HFFc6 (cell line): ENCODE measurements at regions not wholly inside any gene's neighbourhood (a gene's known extent, or its start where the extent isn't known, plus 50 kb on each side); places are given as distances from the start of the nearest gene placed in this dataset.

Source experiments
- DNase-seq: peaks from one replicate; pipeline ENCODE4 v3.0.0-alpha.2; 2018
- H3K27ac Mint-ChIP-seq: 2 replicates; pipeline ENCODE4 v1.8.0; 2020; ENCODE audit warnings: mild to moderate bottlenecking, mixed read lengths
- H3K27me3 Mint-ChIP-seq: 2 replicates; pipeline ENCODE4 v1.8.0; 2021; ENCODE audit warnings: mild to moderate bottlenecking, moderate library complexity, mixed read lengths; ENCODE audit not compliant: insufficient read depth
- H3K36me3 Mint-ChIP-seq: 2 replicates; pipeline ENCODE4 v1.8.0; 2021; ENCODE audit warnings: low read depth, mixed read lengths
- H3K4me1 Mint-ChIP-seq: 2 replicates; pipeline ENCODE4 v1.8.0; 2020; ENCODE audit warnings: low read depth, mixed read lengths
- H3K4me3 Mint-ChIP-seq: 2 replicates; pipeline ENCODE4 v1.8.0; 2020; ENCODE audit warnings: mild to moderate bottlenecking, moderate library complexity, mixed read lengths
- H3K9me3 Mint-ChIP-seq: 2 replicates; pipeline ENCODE4 v1.8.0; 2020; ENCODE audit warnings: mild to moderate bottlenecking, mixed read lengths
- TF ChIP-seq, protein P1 (sequence below): fragments of 200-600 bp; sonication (generic); IDR thresholded peaks from 2 replicates; pipeline ENCODE4 v1.5.0; 2021; ENCODE audit warnings: antibody characterized with exemption, mild to moderate bottlenecking

DNA sequence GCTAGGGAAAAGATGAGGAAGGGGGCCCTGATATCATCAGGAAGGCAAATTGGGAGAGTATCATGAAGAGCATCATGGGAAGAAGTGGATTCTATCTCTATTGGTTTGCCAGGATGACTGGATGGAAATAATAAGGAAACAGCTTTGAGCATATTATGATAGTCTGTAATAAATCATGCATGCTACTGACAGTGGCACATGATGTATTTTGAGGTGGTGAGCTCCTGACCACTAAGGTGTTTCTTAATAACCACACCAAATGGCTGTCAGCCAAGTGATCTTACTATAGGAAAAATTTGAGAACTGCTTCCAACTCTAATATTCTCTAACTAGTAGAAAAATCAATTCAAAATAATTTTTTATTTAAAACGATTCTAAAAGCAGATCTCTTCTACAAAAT lies 548.4 kb upstream of the JAG1 start:
- DNase-seq: no peak

DNA sequence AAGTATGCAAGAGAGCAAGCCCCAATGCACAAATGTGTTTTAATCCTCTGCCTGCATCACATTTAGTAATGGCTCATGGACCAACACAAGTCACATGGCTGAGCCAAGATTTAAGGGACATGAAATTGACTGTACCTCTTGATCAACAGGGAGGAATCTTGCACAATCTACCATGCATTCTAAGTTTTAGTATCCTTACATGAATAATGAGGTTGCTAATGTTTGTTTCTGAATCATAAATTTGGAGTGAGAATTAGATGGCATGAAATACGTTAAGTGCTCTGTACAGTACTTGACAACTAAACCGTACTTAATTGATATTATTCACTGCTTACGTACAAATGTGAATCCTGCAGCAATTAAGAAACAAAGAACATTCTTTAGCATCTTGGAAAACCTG lies 553.8 kb upstream of the JAG1 start:
- no peak overlapping the region for H3K4me3 Mint-ChIP-seq
- TF ChIP-seq, protein P1, sequence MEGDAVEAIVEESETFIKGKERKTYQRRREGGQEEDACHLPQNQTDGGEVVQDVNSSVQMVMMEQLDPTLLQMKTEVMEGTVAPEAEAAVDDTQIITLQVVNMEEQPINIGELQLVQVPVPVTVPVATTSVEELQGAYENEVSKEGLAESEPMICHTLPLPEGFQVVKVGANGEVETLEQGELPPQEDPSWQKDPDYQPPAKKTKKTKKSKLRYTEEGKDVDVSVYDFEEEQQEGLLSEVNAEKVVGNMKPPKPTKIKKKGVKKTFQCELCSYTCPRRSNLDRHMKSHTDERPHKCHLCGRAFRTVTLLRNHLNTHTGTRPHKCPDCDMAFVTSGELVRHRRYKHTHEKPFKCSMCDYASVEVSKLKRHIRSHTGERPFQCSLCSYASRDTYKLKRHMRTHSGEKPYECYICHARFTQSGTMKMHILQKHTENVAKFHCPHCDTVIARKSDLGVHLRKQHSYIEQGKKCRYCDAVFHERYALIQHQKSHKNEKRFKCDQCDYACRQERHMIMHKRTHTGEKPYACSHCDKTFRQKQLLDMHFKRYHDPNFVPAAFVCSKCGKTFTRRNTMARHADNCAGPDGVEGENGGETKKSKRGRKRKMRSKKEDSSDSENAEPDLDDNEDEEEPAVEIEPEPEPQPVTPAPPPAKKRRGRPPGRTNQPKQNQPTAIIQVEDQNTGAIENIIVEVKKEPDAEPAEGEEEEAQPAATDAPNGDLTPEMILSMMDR: no peak

More for the DNA sequence above, 548.4 kb upstream of the JAG1 start:
- peaks cover 1% of the 10 kb centered on the region for H3K27me3 Mint-ChIP-seq
- peaks cover 11% of the 10 kb centered on the region; the same call in 1 of the 2 replicates for H3K4me1 Mint-ChIP-seq
- H3K27ac Mint-ChIP-seq: no peak overlapping the region
- no peaks in the 10 kb centered on the region; the same call in 1 of the 2 replicates for H3K9me3 Mint-ChIP-seq
- no peak overlapping the region for H3K4me3 Mint-ChIP-seq
- H3K36me3 Mint-ChIP-seq: no peaks in the 10 kb centered on the region
- TF ChIP-seq, protein P1: no peak

GRCh38 chr20:11229772-11230171 lies 556.0 kb upstream of the JAG1 start:
- TF ChIP-seq, protein P1: no peak
- H3K27me3 Mint-ChIP-seq: no peaks in the 10 kb centered on the region; the same call in 1 of the 2 replicates
- H3K4me3 Mint-ChIP-seq: peak overlapping the region; percentile 47; the same call in 1 of the 2 replicates
- no peaks in the 10 kb centered on the region for H3K36me3 Mint-ChIP-seq
- no peaks in the 10 kb centered on the region; the same call in 1 of the 2 replicates for H3K9me3 Mint-ChIP-seq
- peaks cover 15% of the 10 kb centered on the region; the same call in 1 of the 2 replicates for H3K4me1 Mint-ChIP-seq
- H3K27ac Mint-ChIP-seq: peak overlapping the region; percentile 68; the same call in 1 of the 2 replicates
- DNase-seq: peak; percentile 85

More for the DNA sequence above, 553.8 kb upstream of the JAG1 start:
- no peaks in the 10 kb centered on the region for H3K36me3 Mint-ChIP-seq
- DNase-seq: no peak
- H3K27ac Mint-ChIP-seq: no peak overlapping the region
- peaks cover 10% of the 10 kb centered on the region; the same call in 1 of the 2 replicates for H3K4me1 Mint-ChIP-seq
- no peaks in the 10 kb centered on the region; the same call in 1 of the 2 replicates for H3K9me3 Mint-ChIP-seq
- H3K27me3 Mint-ChIP-seq: no peaks in the 10 kb centered on the region; the same call in 1 of the 2 replicates

DNA sequence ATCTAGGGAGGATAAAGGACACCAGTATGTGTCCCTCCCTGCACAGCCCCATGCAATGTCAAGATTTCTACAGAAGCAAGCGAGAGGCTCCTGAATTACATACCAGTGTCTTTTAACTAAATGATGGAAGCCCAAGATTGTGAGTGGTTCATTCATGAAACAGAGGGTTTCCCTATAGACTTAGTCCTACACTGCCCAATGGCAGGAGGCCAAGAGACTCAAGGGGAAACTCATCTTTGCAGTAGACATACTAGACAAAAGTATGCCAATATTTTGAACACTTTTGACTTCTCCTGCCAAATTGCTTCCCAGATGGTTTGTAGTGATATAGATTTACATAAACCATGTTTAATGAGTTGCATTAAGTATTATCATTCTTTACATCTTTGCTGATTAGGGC lies 557.2 kb upstream of the JAG1 start:
- no peak for DNase-seq
- Mint-ChIP-seq H3K4me1 (peaks cover 26% of the 10 kb centered on the region; the same call in 1 of the 2 replicates), H3K27ac (no peak overlapping the region), H3K27me3 (no peaks in the 10 kb centered on the region; the same call in 1 of the 2 replicates), H3K36me3 (no peaks in the 10 kb centered on the region), H3K4me3 (no peak overlapping the region), H3K9me3 (no peaks in the 10 kb centered on the region)
- TF ChIP-seq, protein P1: no peak

DNA sequence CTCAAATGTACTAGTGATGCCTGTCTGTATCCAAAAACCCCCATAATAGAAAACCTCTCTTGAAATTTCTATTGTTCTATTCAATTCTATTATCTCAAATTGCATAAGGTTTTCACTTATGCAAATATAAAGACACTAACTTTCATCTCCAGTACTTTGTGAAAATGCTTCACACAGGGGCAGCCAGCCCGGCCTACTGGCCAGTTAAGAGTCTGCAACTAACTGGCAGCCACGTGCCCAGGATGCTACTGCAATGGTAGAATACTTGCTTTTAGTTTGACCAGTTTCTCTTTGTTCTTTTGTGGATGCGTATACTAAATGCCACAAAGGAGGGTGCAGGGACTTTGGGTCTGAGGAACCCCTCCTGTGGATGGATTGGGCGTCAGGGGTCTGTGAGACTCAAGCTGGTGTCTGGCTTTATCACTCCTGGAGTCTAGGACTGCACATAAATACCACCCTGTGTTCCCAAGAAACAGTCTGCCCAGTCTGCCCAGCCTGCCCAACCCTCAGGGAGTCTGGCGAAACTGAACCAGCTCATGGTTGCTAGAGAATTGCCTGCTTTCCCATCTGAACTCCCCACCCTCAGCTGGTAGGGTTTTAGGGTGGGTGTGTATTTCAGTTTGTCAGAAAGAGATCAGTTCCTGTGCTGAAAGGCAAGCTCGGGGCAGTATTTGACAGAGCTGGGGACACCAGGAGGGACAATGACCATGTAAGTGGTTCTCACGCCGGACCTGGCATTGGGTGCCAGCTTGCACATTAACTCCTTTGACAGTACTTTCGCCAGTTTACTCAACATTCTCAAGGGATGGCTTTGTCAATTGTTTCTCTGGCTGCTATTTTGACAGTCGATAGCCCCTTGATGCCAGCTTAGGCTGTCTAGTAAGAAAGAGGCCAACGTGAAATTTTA lies 558.2 kb upstream of the JAG1 start:
- DNase-seq: no peak
- no peak overlapping the region for H3K27ac Mint-ChIP-seq
- peaks cover 26% of the 10 kb centered on the region; the same call in 1 of the 2 replicates for H3K4me1 Mint-ChIP-seq

More for the DNA sequence above, 558.2 kb upstream of the JAG1 start:
- Mint-ChIP-seq H3K36me3 (no peaks in the 10 kb centered on the region), H3K9me3 (no peaks in the 10 kb centered on the region), H3K27me3 (no peaks in the 10 kb centered on the region), H3K4me3 (no peak overlapping the region)
- TF ChIP-seq, protein P1: no peak
